Endothelial cell (in vitro differentiated cells): ENCODE measurements at regions not wholly inside any gene's neighbourhood (a gene's known extent, or its start where the extent isn't known, plus 50 kb on each side); places are given as distances from the start of the nearest gene placed in this dataset.
"Not testable (repeated sequence)": the region's sequence is repeated elsewhere in the genome, so short reads cannot be mapped to it uniquely, and the experiment has no call there.

Experiments
- DNase-seq: peaks from one replicate; pipeline ENCODE4 v3.0.0; 2021; ENCODE audit warnings: low spot score
- H3K27ac Mint-ChIP-seq: one replicate; pipeline ENCODE4 v1.8.0; 2021; ENCODE audit warnings: mixed read lengths, inconsistent platforms; ENCODE audit not compliant: unreplicated experiment
- H3K27me3 Mint-ChIP-seq: one replicate; pipeline ENCODE4 v1.8.0; 2021; ENCODE audit warnings: mild to moderate bottlenecking, moderate library complexity, mixed read lengths, inconsistent platforms; ENCODE audit not compliant: unreplicated experiment
- H3K36me3 Mint-ChIP-seq: one replicate; pipeline ENCODE4 v1.8.0; 2021; ENCODE audit warnings: mild to moderate bottlenecking, low read depth, mixed read lengths, inconsistent platforms; ENCODE audit not compliant: unreplicated experiment
- H3K4me1 Mint-ChIP-seq: one replicate; pipeline ENCODE4 v1.8.0; 2021; ENCODE audit warnings: mild to moderate bottlenecking, mixed read lengths, inconsistent platforms; ENCODE audit not compliant: unreplicated experiment
- H3K4me3 Mint-ChIP-seq: one replicate; pipeline ENCODE4 v1.8.0; 2021; ENCODE audit warnings: mild to moderate bottlenecking, mixed read lengths, inconsistent platforms; ENCODE audit not compliant: unreplicated experiment
- H3K9me3 Mint-ChIP-seq: one replicate; pipeline ENCODE4 v1.8.0; 2021; ENCODE audit warnings: mixed read lengths, inconsistent platforms; ENCODE audit not compliant: unreplicated experiment
- CTCF ChIP-seq: fragments of 200-600 bp; sonication (generic); IDR thresholded peaks from one replicate; pipeline ENCODE4 v1.5.0; 2021; ENCODE audit warnings: antibody characterized with exemption; ENCODE audit not compliant: unreplicated experiment

- no peak for DNase-seq
- peaks cover 6% of the 10 kb centered on the region for H3K27me3 Mint-ChIP-seq
- TF ChIP-seq CTCF, result no peak
- H3K4me3 Mint-ChIP-seq, result no peak overlapping the region
- no peak overlapping the region for H3K27ac Mint-ChIP-seq
- no peaks in the 10 kb centered on the region for H3K9me3 Mint-ChIP-seq
- H3K36me3 Mint-ChIP-seq, result no peaks in the 10 kb centered on the region
- H3K4me1 Mint-ChIP-seq, result peaks cover 3% of the 10 kb centered on the region
Measured at GRCh38 chr10:131822692-131823245, 78.0 kb upstream of the PPP2R2D start.

GRCh38 chr10:131823601-131824099 is 77.2 kb upstream of the PPP2R2D start:
- H3K9me3 Mint-ChIP-seq, result not testable (repeated sequence)

GRCh38 chr10:131824371-131825149 is 76.2 kb upstream of the PPP2R2D start:
- Mint-ChIP-seq H3K27ac (no peak overlapping the region), H3K4me3 (no peak overlapping the region), H3K27me3 (peaks cover 6% of the 10 kb centered on the region), H3K4me1 (peaks cover 2% of the 10 kb centered on the region), H3K9me3 (no peaks in the 10 kb centered on the region), H3K36me3 (no peaks in the 10 kb centered on the region)
- DNase-seq, result no peak
- TF ChIP-seq CTCF, result no peak

More at GRCh38 chr10:131823601-131824099, 77.2 kb upstream of the PPP2R2D start:
- not testable (repeated sequence) for H3K4me1 Mint-ChIP-seq, H3K27ac Mint-ChIP-seq, H3K36me3 Mint-ChIP-seq, H3K4me3 Mint-ChIP-seq, DNase-seq, H3K27me3 Mint-ChIP-seq

- DNase-seq, result no peak
- no peak for TF ChIP-seq CTCF
- no peak overlapping the region for H3K4me3 Mint-ChIP-seq
- no peaks in the 10 kb centered on the region for H3K36me3 Mint-ChIP-seq
- peaks cover 6% of the 10 kb centered on the region for H3K27me3 Mint-ChIP-seq
- H3K27ac Mint-ChIP-seq, result peak overlapping the region; percentile 36
- no peaks in the 10 kb centered on the region for H3K9me3 Mint-ChIP-seq
- H3K4me1 Mint-ChIP-seq, result peaks cover 2% of the 10 kb centered on the region
Measured at GRCh38 chr10:131825150-131825848, 75.5 kb upstream of the PPP2R2D start.

- no peak for DNase-seq
- TF ChIP-seq CTCF, result no peak
- H3K27me3 Mint-ChIP-seq, result peaks cover 5% of the 10 kb centered on the region
- no peak overlapping the region for H3K4me3 Mint-ChIP-seq
- peaks cover 2% of the 10 kb centered on the region for H3K4me1 Mint-ChIP-seq
- H3K36me3 Mint-ChIP-seq, result no peaks in the 10 kb centered on the region
- no peaks in the 10 kb centered on the region for H3K9me3 Mint-ChIP-seq
- H3K27ac Mint-ChIP-seq, result no peak overlapping the region
Measured at GRCh38 chr10:131825960-131826650, 74.7 kb upstream of the PPP2R2D start.
